Heart left ventricle (tissue), 16 donors: ENCODE measurements at regions not wholly inside any gene's neighbourhood (a gene's known extent, or its start where the extent isn't known, plus 50 kb on each side); places are given as distances from the start of the nearest gene placed in this dataset.

Experiments used
- ATAC-seq, 4 donors: fragments of 200-7000 bp; cut with Tn5 transposase; one replicate each; pipeline ENCODE4 v1.9.1; 2020 to 2022; ENCODE audit warnings: moderate library complexity in 4 of 4, mild to moderate bottlenecking in 3 of 4, moderate number of reproducible peaks in 1 of 4
- DNase-seq, 5 donors: peaks; one replicate each; pipeline ENCODE4 v3.0.0-alpha.2; 2020
- H3K27ac ChIP-seq, 12 donors: fragments of 200-600 bp; sonication (generic) in 4 of 12; one replicate each; pipeline versions ENCODE4 v1.5.0 to v1.8.0; 2016 to 2022; ENCODE audit warnings: mild to moderate bottlenecking in 2 of 12
- H3K27me3 ChIP-seq, 9 donors: fragments of 200-600 bp; sonication (generic) in 2 of 9; one replicate each; pipeline versions ENCODE4 v1.5.1 to v1.8.0; 2016 to 2022; ENCODE audit warnings: mild to moderate bottlenecking in 3 of 9
- H3K36me3 ChIP-seq, 9 donors: fragments of 200-600 bp; sonication (generic) in 2 of 9; one replicate each; pipeline versions ENCODE4 v1.5.0 to v1.8.0; 2018 to 2022; ENCODE audit warnings: mild to moderate bottlenecking in 2 of 9
- H3K4me1 ChIP-seq, 12 donors: fragments of 200-600 bp; sonication (generic) in 4 of 12; one replicate each; pipeline versions ENCODE4 v1.5.0 to v1.8.0; 2016 to 2022; ENCODE audit warnings: mild to moderate bottlenecking in 3 of 12
- H3K4me3 ChIP-seq, 12 donors: fragments of 200-600 bp; sonication (generic) in 4 of 12; one replicate each; pipeline versions ENCODE4 v1.5.0 to v1.8.0; 2017 to 2022; ENCODE audit warnings: mild to moderate bottlenecking in 9 of 12, moderate library complexity in 4 of 12
- H3K9me3 ChIP-seq, 12 donors: fragments of 200-600 bp; sonication (generic) in 4 of 12; one replicate each; pipeline versions ENCODE4 v1.5.0 to v1.8.0; 2016 to 2022; ENCODE audit warnings: mild to moderate bottlenecking in 1 of 12
- POLR2A ChIP-seq, 2 donors: fragments of 450-650 bp; IDR thresholded peaks; one replicate each; pipeline ENCODE4 v1.6.1; 2017; ENCODE audit warnings: antibody characterized with exemption in 2 of 2, mild to moderate bottlenecking in 2 of 2, moderate library complexity in 2 of 2
- WGBS, 4 donors: extraction: QIAGEN DNeasy Blood & Tissue Kit in 2 of 4; methylation state at CpG; one replicate each; pipeline versions ENCODE4 v1.1.5 to v1.1.7; 2013 to 2018; 5-methylcytosine and 5-hydroxymethylcytosine counted together
- intact Hi-C, 10 donors: fragments of 100-400 bp; cut with DNase I; formaldehyde crosslinking; loops; one replicate each; pipeline versions ENCODE4 v1.11.1 to v1.14.2; 2022
- TF ChIP-seq, protein P1 (sequence below), 12 donors: fragments of 200-600 bp; sonication (generic) in 4 of 12; IDR thresholded peaks; one replicate each; pipeline versions ENCODE4 v1.5.0 to v1.8.0; 2018 to 2022; ENCODE audit warnings: antibody characterized with exemption in 12 of 12, mild to moderate bottlenecking in 5 of 12
- donor health status: ischemic (EF 13 %, LVEDD 7.1; RV severe dilation, severe dysfunction).
- donor health status: healthy with polysubstance abuse.
- donor health status: DM: no; HTN: yes; CAD: no.
- donor health status: DM: no; HTN: no; CAD: no.
- donor health status: ischemic (EF 25% LVEDD 6.9; RV normal size, moderate dysfunction).
- donor health status: ischemic (EF 25% LVEDD 5.7; RV mildly dilated, moderate dysfunction).
- donor health status: healthy.
- donor health status: DM: yes; HTN: yes; CAD: no.
- donor health status: ischemic (EF 35%, LVEDD 5.7; RV mildly dilated, moderate dysfunction).
- donor health status: nonischemic (EF 11% LVEDD 7.7; RV severe dilation, severe dysfunction).
- donor health status: DM: yes; HTN: yes; CAD: no.
- donor health status: PGD.
- donor health status: ischemic (EF 29% LVEDD 5.4; RV normal size, mild dysfunction).
- donor health status: nonischemic (EF 23%, LVEDD 6.1; RV moderate dilation, normal function).

DNA sequence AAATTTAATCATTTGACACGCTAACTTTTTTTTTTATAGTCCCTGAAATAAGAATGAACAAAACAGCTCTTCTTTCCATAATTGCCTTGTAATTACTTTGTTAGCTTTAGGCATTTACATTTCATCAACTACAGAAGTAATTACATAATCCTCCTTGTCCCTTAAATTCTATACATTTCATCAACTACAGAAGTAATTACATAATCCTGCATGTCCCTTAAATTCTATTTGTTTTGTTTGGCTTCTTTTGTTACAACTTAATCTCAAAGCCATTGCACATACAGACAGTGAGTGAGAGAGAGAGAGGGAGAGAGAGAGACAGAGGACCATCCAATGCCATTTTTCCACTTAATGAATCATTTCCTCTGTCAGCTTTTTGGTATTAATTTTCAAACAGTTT, 873.2 kb downstream of the METTL15 start:
- Histone ChIP-seq H3K4me1 (no peaks in the 10 kb centered on the region), H3K4me3 (no peak overlapping the region), H3K27me3 (no peaks in the 10 kb centered on the region), H3K27ac (no peak overlapping the region), H3K36me3 (no peaks in the 10 kb centered on the region), H3K9me3 (no peaks in the 10 kb centered on the region)
- ATAC-seq: no peak
- intact Hi-C loops: no loop called here
- DNase-seq: no peak
- TF ChIP-seq, protein P1, sequence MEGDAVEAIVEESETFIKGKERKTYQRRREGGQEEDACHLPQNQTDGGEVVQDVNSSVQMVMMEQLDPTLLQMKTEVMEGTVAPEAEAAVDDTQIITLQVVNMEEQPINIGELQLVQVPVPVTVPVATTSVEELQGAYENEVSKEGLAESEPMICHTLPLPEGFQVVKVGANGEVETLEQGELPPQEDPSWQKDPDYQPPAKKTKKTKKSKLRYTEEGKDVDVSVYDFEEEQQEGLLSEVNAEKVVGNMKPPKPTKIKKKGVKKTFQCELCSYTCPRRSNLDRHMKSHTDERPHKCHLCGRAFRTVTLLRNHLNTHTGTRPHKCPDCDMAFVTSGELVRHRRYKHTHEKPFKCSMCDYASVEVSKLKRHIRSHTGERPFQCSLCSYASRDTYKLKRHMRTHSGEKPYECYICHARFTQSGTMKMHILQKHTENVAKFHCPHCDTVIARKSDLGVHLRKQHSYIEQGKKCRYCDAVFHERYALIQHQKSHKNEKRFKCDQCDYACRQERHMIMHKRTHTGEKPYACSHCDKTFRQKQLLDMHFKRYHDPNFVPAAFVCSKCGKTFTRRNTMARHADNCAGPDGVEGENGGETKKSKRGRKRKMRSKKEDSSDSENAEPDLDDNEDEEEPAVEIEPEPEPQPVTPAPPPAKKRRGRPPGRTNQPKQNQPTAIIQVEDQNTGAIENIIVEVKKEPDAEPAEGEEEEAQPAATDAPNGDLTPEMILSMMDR (IDR thresholded peaks at IDR 0.05): no peak
- no peak for TF ChIP-seq POLR2A (IDR thresholded peaks at IDR 0.05)
- WGBS, 4 donors: 31 to 51% (median 37%) methylated on average over 1 of the region's 1 CpG

DNA sequence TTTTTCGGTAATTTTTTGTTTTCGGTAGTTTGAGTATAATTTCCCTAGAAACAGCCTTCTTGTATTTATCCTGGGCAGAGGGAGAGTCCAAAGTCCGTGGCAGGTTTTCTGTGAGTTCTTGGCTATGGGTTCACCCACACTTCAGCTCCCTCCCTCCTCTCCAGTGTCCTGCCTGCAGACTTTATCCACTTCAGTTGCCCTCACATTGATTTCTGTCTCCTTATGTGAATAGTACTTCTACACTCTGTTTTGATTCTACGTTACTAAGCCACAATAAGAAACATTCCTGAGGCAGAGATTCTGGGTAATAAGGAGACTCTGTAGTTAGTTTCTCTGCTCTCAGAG, 868.6 kb downstream of the METTL15 start:
- H3K4me1 ChIP-seq: no peaks in the 10 kb centered on the region
- H3K9me3 ChIP-seq: no peaks in the 10 kb centered on the region
- ATAC-seq (no peak), DNase-seq (no peak)
- H3K27ac ChIP-seq: no peak overlapping the region
- H3K4me3 ChIP-seq: no peak overlapping the region
- H3K36me3 ChIP-seq: no peaks in the 10 kb centered on the region
- intact Hi-C loops: no loop called here
- TF ChIP-seq POLR2A (IDR thresholded peaks at IDR 0.05): no peak
- TF ChIP-seq, protein P1 (IDR thresholded peaks at IDR 0.05): no peak
- H3K27me3 ChIP-seq: no peaks in the 10 kb centered on the region
- WGBS, 4 donors: 79 to 87% (median 82%) methylated on average over 4 of the region's 4 CpGs

DNA sequence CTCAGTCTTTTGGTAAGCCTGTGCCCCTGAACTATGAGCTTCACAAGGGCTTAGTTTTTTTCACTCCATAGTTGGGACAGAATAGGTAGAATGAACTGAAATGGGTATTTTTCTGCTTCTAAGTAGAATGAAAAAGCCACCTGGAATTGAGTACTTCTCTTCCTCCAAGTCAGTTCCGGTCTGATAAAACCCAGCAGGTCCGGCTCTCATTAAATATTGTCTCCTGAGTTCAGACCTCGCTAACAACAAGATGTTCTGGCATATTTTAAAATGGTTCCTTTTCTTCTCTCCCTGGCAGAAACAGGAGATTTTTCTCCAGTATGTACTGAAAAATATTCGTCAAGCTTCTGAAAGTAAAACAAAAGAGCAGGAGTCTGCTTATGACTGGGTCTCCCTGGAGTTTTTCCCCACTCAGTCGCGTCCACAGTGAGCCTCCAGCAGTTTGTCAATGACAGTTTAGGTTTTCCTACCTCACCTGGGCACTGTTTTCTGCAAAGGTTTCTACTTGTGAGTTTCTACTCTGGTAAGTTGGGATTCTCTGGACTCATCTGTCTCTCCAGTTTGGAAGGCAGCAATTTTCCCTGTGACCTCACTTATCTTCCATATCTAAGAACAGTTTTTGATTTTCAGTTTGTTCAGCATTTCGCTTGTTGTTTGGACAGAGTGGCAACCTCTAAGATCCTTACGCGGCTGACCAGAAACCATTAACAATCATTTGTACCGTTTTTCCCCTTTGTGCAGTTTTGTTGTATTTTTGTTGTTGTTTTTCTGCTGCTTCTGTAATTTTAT, 868.0 kb downstream of the METTL15 start:
- 83 to 86% (median 84%) methylated on average over 10 of the region's 10 CpGs for WGBS, 4 donors
- no peak for TF ChIP-seq POLR2A (IDR thresholded peaks at IDR 0.05)
- TF ChIP-seq, protein P1 (IDR thresholded peaks at IDR 0.05): no peak
- intact Hi-C loops: no loop called here
- Histone ChIP-seq H3K27me3 (no peaks in the 10 kb centered on the region), H3K4me1 (no peaks in the 10 kb centered on the region), H3K27ac (no peak overlapping the region), H3K9me3 (no peaks in the 10 kb centered on the region), H3K4me3 (no peak overlapping the region), H3K36me3 (no peaks in the 10 kb centered on the region)
- ATAC-seq (no peak), DNase-seq (no peak)

DNA sequence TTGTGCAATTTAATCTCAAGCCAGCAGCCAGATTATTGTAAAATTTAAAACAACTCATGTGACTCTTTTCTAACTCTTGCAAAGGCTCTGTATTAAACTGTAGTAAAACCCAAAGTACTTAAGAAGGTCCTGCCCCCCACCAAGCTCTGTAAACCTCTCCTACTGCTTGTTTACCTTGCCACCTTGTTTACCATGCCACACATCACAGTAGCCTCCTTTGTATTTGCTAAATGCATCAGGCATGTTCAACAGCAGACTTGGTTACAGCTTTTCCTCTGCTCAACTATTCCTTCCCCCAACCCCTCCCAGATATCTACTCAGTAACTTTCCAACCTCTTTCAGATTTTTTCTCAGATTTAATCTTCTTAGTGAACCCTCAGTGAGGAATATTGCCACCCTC, 861.6 kb downstream of the METTL15 start:
- no peaks in the 10 kb centered on the region for H3K36me3 ChIP-seq
- H3K4me3 ChIP-seq: no peak overlapping the region
- TF ChIP-seq, protein P1 (IDR thresholded peaks at IDR 0.05): no peak
- no peak for TF ChIP-seq POLR2A (IDR thresholded peaks at IDR 0.05)
- no peaks in the 10 kb centered on the region for H3K27me3 ChIP-seq
- intact Hi-C loops: no loop called here
- no peaks in the 10 kb centered on the region for H3K9me3 ChIP-seq
- no peak for ATAC-seq
- no peaks in the 10 kb centered on the region for H3K4me1 ChIP-seq
- DNase-seq: no peak
- no peak overlapping the region for H3K27ac ChIP-seq
